ENCODE measurements at regions not wholly inside any gene's neighbourhood (a gene's known extent, or its start where the extent isn't known, plus 50 kb on each side); places are given as distances from the start of the nearest gene placed in this dataset.

GRCh38 chr5:168072665-168073064 lies 218.8 kb upstream of the WWC1 start:
- dilution Hi-C loops (cut with MboI; ENCODE audit: extremely low pct_ligation_motif_present, low sequenced_read_pairs), result no loop called here

GRCh38 chr5:168073311-168073710 lies 218.1 kb upstream of the WWC1 start:
- dilution Hi-C loops (cut with MboI; ENCODE audit: extremely low pct_ligation_motif_present, low sequenced_read_pairs), result no loop called here
- Histone ChIP-seq H3K4me3 (ENCODE audit: control insufficient read depth in 2 of 3, extremely low read depth in 1 of 3, insufficient read depth in 2 of 3, low read depth in 1 of 3, low read length in 3 of 3) (no peak overlapping the region), H3K9me3 (ENCODE audit: control insufficient read depth, low read depth, low read length) (no peaks in the 10 kb centered on the region), H3K27me3 (ENCODE audit: control insufficient read depth, extremely low read depth, insufficient read depth, low read length) (no peaks in the 10 kb centered on the region), H3K4me1 (ENCODE audit: control insufficient read depth, extremely low read depth, insufficient read depth, low read length) (no peaks in the 10 kb centered on the region), H3K36me3 (ENCODE audit: control insufficient read depth in 2 of 2, extremely low read depth in 1 of 2, insufficient read depth in 2 of 2, low read length in 2 of 2) (peaks cover 13 to 14% of the 10 kb centered on the region in 2 experiments), H2AFZ (ENCODE audit: control insufficient read depth, low read length) (no peak overlapping the region), H3K9me1 (ENCODE audit: control insufficient read depth, extremely low read depth, insufficient read depth, low read length) (no peaks in the 10 kb centered on the region), H3K27ac (ENCODE audit: control insufficient read depth, insufficient read depth, low read length) (no peak overlapping the region), H3K4me2 (ENCODE audit: control insufficient read depth, extremely low read depth, insufficient read depth, low read depth, low read length) (no peak overlapping the region), H3K79me2 (ENCODE audit: control insufficient read depth, insufficient read depth, low read length) (peaks cover 5% of the 10 kb centered on the region), H3K9ac (ENCODE audit: control insufficient read depth, extremely low read depth, insufficient read depth, low read length) (no peak overlapping the region), H4K20me1 (ENCODE audit: control insufficient read depth, extremely low read depth, insufficient read depth, low read length) (no peaks in the 10 kb centered on the region)
- DNase-seq (ENCODE audit: low read depth, low spot score) (no peak), FAIRE-seq (no peak)
- no peak for TF ChIP-seq CTCF (optimal IDR thresholded peaks at IDR 0.05 in 1 of 3, IDR thresholded peaks at IDR 0.05 in 1 of 3, conservative IDR thresholded peaks at IDR 0.05 in 1 of 3; ENCODE audit: extremely low read depth in 1 of 3, insufficient read depth in 2 of 3, low read length in 3 of 3)
- TF ChIP-seq EZH2 (IDR thresholded peaks at IDR 0.05; ENCODE audit: low read length), result no peak

More at GRCh38 chr5:168072665-168073064, 218.8 kb upstream of the WWC1 start:
- Histone ChIP-seq H2AFZ (ENCODE audit: control insufficient read depth, low read length) (no peak overlapping the region), H3K79me2 (ENCODE audit: control insufficient read depth, insufficient read depth, low read length) (peaks cover 5% of the 10 kb centered on the region), H4K20me1 (ENCODE audit: control insufficient read depth, extremely low read depth, insufficient read depth, low read length) (no peaks in the 10 kb centered on the region), H3K27me3 (ENCODE audit: control insufficient read depth, extremely low read depth, insufficient read depth, low read length) (no peaks in the 10 kb centered on the region), H3K27ac (ENCODE audit: control insufficient read depth, insufficient read depth, low read length) (no peak overlapping the region), H3K9ac (ENCODE audit: control insufficient read depth, extremely low read depth, insufficient read depth, low read length) (no peak overlapping the region), H3K9me3 (ENCODE audit: control insufficient read depth, low read depth, low read length) (no peaks in the 10 kb centered on the region), H3K4me1 (ENCODE audit: control insufficient read depth, extremely low read depth, insufficient read depth, low read length) (no peaks in the 10 kb centered on the region), H3K4me3 (ENCODE audit: control insufficient read depth in 2 of 3, extremely low read depth in 1 of 3, insufficient read depth in 2 of 3, low read depth in 1 of 3, low read length in 3 of 3) (no peak overlapping the region), H3K9me1 (ENCODE audit: control insufficient read depth, extremely low read depth, insufficient read depth, low read length) (no peaks in the 10 kb centered on the region), H3K4me2 (ENCODE audit: control insufficient read depth, extremely low read depth, insufficient read depth, low read depth, low read length) (no peak overlapping the region), H3K36me3 (ENCODE audit: control insufficient read depth in 2 of 2, extremely low read depth in 1 of 2, insufficient read depth in 2 of 2, low read length in 2 of 2) (peaks cover 13 to 17% of the 10 kb centered on the region in 2 experiments)
- DNase-seq (ENCODE audit: low read depth, low spot score), result no peak
- no peak for FAIRE-seq
- TF ChIP-seq CTCF (optimal IDR thresholded peaks at IDR 0.05 in 1 of 3, IDR thresholded peaks at IDR 0.05 in 1 of 3, conservative IDR thresholded peaks at IDR 0.05 in 1 of 3; ENCODE audit: extremely low read depth in 1 of 3, insufficient read depth in 2 of 3, low read length in 3 of 3) (no peak), EZH2 (IDR thresholded peaks at IDR 0.05; ENCODE audit: low read length) (no peak)

All from keratinocyte (primary cell).